ENCODE measurements at regions not wholly inside any gene's neighbourhood (a gene's known extent, or its start where the extent isn't known, plus 50 kb on each side); places are given as distances from the start of the nearest gene placed in this dataset.

GRCh38 chr10:111767661-111768060, 415.9 kb downstream of the GPAM start:
- Histone ChIP-seq H3K4me2 (no peak overlapping the region), H3K4me1 (no peaks in the 10 kb centered on the region), H3K4me3 (no peak overlapping the region), H3K9me3 (no peaks in the 10 kb centered on the region), H3K27ac (no peak overlapping the region)
- CTCF ChIA-PET = no interaction called here
- ATAC-seq (no peak), DNase-seq (ENCODE audit: low read depth in 1 of 2, low spot score in 1 of 2) (no peak), FAIRE-seq (no peak)
- WGBS (ENCODE audit: missing lambda C conversion rate) = 0% methylated on average over 1 of the region's 1 CpG
- no peak for TF ChIP-seq ATOH8 (CRISPR knock-in tag; IDR thresholded peaks at IDR 0.05; ENCODE audit: low read depth)
- TF ChIP-seq NPAS2 (CRISPR knock-in tag; IDR thresholded peaks at IDR 0.05; ENCODE audit: borderline replicate concordance) = no peak
- no peak for TF ChIP-seq FOSL2 (IDR thresholded peaks at IDR 0.05)
- TF ChIP-seq FOSL2 (CRISPR knock-in tag; IDR thresholded peaks at IDR 0.05) = no peak
- TF ChIP-seq, protein P1, sequence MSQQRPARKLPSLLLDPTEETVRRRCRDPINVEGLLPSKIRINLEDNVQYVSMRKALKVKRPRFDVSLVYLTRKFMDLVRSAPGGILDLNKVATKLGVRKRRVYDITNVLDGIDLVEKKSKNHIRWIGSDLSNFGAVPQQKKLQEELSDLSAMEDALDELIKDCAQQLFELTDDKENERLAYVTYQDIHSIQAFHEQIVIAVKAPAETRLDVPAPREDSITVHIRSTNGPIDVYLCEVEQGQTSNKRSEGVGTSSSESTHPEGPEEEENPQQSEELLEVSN (IDR thresholded peaks at IDR 0.05; ENCODE audit: borderline replicate concordance, low read depth) = no peak
- TF ChIP-seq MAZ (IDR thresholded peaks at IDR 0.05; ENCODE audit: borderline replicate concordance, low read depth, low read length) = no peak
- TF ChIP-seq REST (IDR thresholded peaks at IDR 0.05) = no peak
- TF ChIP-seq JUN (IDR thresholded peaks at IDR 0.05) = no peak
- TF ChIP-seq MAFK (IDR thresholded peaks at IDR 0.05; ENCODE audit: partially characterized antibody) = no peak
- no peak for TF ChIP-seq ELK1 (IDR thresholded peaks at IDR 0.05; ENCODE audit: low read depth, low read length)
- no peak for TF ChIP-seq CBX2 (IDR thresholded peaks at IDR 0.05; ENCODE audit: borderline replicate concordance, low read depth)
- TF ChIP-seq TP53 (CRISPR knock-in tag; IDR thresholded peaks at IDR 0.05) = no peak
- no peak for TF ChIP-seq POLR2A (IDR thresholded peaks at IDR 0.05; ENCODE audit: low read length)
- no peak for TF ChIP-seq POLR2AphosphoS2 (conservative IDR thresholded peaks at IDR 0.05; ENCODE audit: low read length)
- TF ChIP-seq FOSB (CRISPR knock-in tag; IDR thresholded peaks at IDR 0.05) = no peak
- no peak for TF ChIP-seq RFX5 (IDR thresholded peaks at IDR 0.05)
- POLR2A ChIA-PET = no interaction called here

DNA sequence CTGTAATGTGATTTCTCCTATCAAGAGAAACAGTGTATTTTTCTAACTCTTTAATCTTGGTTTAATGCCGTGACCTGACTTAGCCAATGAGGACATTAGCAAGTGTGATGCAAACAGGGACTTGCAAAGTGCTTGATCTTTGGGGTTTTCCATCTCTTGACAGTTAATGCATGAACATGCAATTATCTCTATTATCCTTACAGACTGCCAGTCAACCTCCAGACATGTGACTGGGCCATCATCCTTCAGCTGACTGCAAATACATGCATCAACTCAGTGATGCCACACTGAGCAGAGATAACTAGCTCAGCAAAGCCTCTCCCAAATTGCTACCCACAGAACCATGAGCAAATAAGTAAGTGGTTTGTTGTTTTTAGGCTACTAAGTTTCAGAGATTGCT, 409.6 kb downstream of the GPAM start:
- TF ChIP-seq ATOH8 (CRISPR knock-in tag; IDR thresholded peaks at IDR 0.05; ENCODE audit: low read depth) (no peak), CHD2 (IDR thresholded peaks at IDR 0.05; ENCODE audit: low read length, partially characterized antibody) (no peak), FOXS1 (CRISPR knock-in tag; IDR thresholded peaks at IDR 0.05) (no peak), HDAC2 (IDR thresholded peaks at IDR 0.05) (no peak), EHF (CRISPR knock-in tag; IDR thresholded peaks at IDR 0.05) (no peak), HOXB5 (CRISPR knock-in tag; IDR thresholded peaks at IDR 0.05) (no peak), HOXA7 (CRISPR knock-in tag; IDR thresholded peaks at IDR 0.05) (no peak), SMC3 (IDR thresholded peaks at IDR 0.05) (no peak)
- ATAC-seq = no peak
- FAIRE-seq = no peak
- H3K4me1 ChIP-seq = no peaks in the 10 kb centered on the region
- ChIA-PET CTCF (no interaction called here), POLR2A (no interaction called here)
- H3K4me2 ChIP-seq = no peak overlapping the region
- H3K27ac ChIP-seq = no peak overlapping the region
- H3K9me3 ChIP-seq = no peaks in the 10 kb centered on the region
- 0% methylated on average over 1 of the region's 1 CpG for WGBS (ENCODE audit: missing lambda C conversion rate)
- DNase-seq (ENCODE audit: low read depth in 1 of 2, low spot score in 1 of 2) = no peak
- no peak overlapping the region for H3K4me3 ChIP-seq
